Mammary epithelial cell (primary cell): ENCODE measurements at regions not wholly inside any gene's neighbourhood (a gene's known extent, or its start where the extent isn't known, plus 50 kb on each side); places are given as distances from the start of the nearest gene placed in this dataset.

Experiments
- EZH2 ChIP-seq: IDR thresholded peaks from 2 replicates; pipeline ENCODE4 v1.6.1; 2012; ENCODE audit warnings: low read length, inconsistent platforms, borderline replicate concordance
- TF ChIP-seq, protein P1 (sequence below), 2 donors: IDR thresholded peaks in 1 of 2; conservative IDR thresholded peaks in 1 of 2; 2 replicates each; pipeline ENCODE4 v1.5.1; 2011 to 2012; ENCODE audit warnings: inconsistent platforms in 2 of 2, low read length in 2 of 2, mild to moderate bottlenecking in 2 of 2, control low read depth in 1 of 2, low read depth in 1 of 2; ENCODE audit not compliant: insufficient read depth in 1 of 2; ENCODE audit errors: extremely low read depth in 1 of 2

DNA sequence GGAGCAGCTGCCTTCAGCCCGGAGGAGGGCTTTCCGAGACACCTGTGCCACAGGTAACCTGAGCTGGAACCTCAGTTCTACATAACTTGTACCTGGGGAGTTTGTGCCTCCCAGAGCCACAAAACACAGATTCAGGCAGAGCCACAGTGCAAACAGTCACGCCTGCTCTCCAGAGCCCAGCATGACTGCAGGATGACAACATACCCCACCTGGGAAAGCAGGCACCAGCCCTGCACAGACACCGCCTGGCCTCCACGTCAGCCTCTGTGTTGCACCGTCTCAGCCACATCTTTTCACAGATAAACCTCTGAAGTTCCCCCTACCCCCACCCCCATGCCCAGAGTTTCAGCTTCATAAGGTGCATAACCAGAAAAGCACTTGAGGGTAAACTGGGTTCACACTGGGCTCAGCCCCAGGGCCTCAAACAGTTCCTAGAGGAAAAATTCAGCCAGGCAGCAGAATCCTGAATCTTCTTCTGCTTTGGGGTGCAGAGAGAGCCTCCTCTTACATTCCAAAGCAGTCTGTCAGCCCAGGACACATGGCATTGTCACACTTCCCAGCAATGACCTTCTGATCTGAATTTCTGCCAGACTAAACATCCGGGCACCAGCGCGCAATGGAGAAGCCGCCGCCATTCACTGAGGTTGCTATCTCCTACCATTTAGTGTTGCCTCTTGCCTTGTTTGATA is 229.5 kb downstream of the TOMM20 start:
- no peak for TF ChIP-seq EZH2
- TF ChIP-seq, protein P1, sequence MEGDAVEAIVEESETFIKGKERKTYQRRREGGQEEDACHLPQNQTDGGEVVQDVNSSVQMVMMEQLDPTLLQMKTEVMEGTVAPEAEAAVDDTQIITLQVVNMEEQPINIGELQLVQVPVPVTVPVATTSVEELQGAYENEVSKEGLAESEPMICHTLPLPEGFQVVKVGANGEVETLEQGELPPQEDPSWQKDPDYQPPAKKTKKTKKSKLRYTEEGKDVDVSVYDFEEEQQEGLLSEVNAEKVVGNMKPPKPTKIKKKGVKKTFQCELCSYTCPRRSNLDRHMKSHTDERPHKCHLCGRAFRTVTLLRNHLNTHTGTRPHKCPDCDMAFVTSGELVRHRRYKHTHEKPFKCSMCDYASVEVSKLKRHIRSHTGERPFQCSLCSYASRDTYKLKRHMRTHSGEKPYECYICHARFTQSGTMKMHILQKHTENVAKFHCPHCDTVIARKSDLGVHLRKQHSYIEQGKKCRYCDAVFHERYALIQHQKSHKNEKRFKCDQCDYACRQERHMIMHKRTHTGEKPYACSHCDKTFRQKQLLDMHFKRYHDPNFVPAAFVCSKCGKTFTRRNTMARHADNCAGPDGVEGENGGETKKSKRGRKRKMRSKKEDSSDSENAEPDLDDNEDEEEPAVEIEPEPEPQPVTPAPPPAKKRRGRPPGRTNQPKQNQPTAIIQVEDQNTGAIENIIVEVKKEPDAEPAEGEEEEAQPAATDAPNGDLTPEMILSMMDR (conservative IDR thresholded peaks at IDR 0.05 in 1 of 2, IDR thresholded peaks at IDR 0.05 in 1 of 2; ENCODE audit: extremely low read depth in 1 of 2, insufficient read depth in 1 of 2, low read depth in 1 of 2, low read length in 2 of 2): no peak
